HepG2 (cell line): ENCODE measurements at regions not wholly inside any gene's neighbourhood (a gene's known extent, or its start where the extent isn't known, plus 50 kb on each side); places are given as distances from the start of the nearest gene placed in this dataset.

Source experiments
- ATAC-seq: fragments of 200-7000 bp; cut with Tn5 transposase; 3 replicates; pipeline ENCODE4 v1.9.1; 2020; ENCODE audit warnings: mild to moderate bottlenecking, moderate library complexity
- BruUV-seq: library from RNA; stranded (reverse); fragments of 400-500 nt; replicated peaks from 2 replicates; lab custom pipeline; 2021; lab: Mats Ljungman, UMichigan
- CTCF ChIA-PET: fragments of 300-600 bp; formaldehyde crosslinking; extraction: SDS; loops from one replicate; lab custom pipeline; 2021; ENCODE audit warnings: low total read pairs, inconsistent platforms, low intra/inter-chr PET ratio; lab: Yijun Ruan, JAX
- POLR2A ChIA-PET: fragments of 350-600 bp; sonication (Branson Sonifier 250); formaldehyde crosslinking; loops from one replicate; lab custom pipeline; 2020; ENCODE audit warnings: antibody characterized with exemption, inconsistent platforms; lab: Yijun Ruan, JAX
- DNase-seq: peaks from one replicate; pipeline ENCODE4 v3.0.0-alpha.2; 2015; ENCODE audit warnings: low spot score
- FAIRE-seq: peaks from 3 replicates; lab custom pipeline; 2011; peaks lifted over from hg19 to GRCh38; lab: Jason Lieb, UNC
- H2AFZ ChIP-seq: one replicate; pipeline ENCODE4 v1.6.1; 2011; ENCODE audit warnings: low read length, inconsistent platforms
- H3K27ac ChIP-seq: fragments of 300-600 bp; 3 replicates; pipeline ENCODE4 v1.8.0; 2011; ENCODE audit warnings: mixed run types, mild to moderate bottlenecking, mixed read lengths, low read length, inconsistent platforms; ENCODE audit not compliant: insufficient read depth; ENCODE audit errors: extremely low read length
- H3K27me3 ChIP-seq, 2 experiments: fragments of 200-600 bp in 1 of 2; 2 replicates in 1 of 2; 3 replicates in 1 of 2; pipeline versions ENCODE4 v1.6.0 to v1.8.0; 2011; ENCODE audit warnings: low read length in 2 of 2, mild to moderate bottlenecking in 2 of 2, moderate library complexity in 2 of 2, inconsistent platforms in 1 of 2; ENCODE audit not compliant: insufficient read depth in 2 of 2, control insufficient read depth in 1 of 2
- H3K36me3 ChIP-seq, 2 experiments: fragments of 200-600 bp in 1 of 2; replicated peaks in 1 of 2; 2 replicates in 1 of 2; 3 replicates in 1 of 2; pipeline versions ENCODE4 v1.5.1 to v1.8.0; 2011; ENCODE audit warnings: low read length in 2 of 2, inconsistent platforms in 1 of 2; ENCODE audit not compliant: insufficient read depth in 2 of 2, control insufficient read depth in 1 of 2
- H3K4me1 ChIP-seq: 2 replicates; pipeline ENCODE4 v1.5.1; 2012; ENCODE audit warnings: low read length, inconsistent platforms; ENCODE audit not compliant: insufficient read depth
- H3K4me2 ChIP-seq: 2 replicates; pipeline ENCODE4 v1.6.0; 2011; ENCODE audit warnings: low read depth, low read length, inconsistent platforms
- H3K4me3 ChIP-seq, 3 experiments: fragments of 200-600 bp in 1 of 3; sonication (generic), shearing (Covaris generic) in 1 of 3; replicated peaks in 1 of 3; 2 replicates each; pipeline ENCODE4 v1.5.1; 2011 to 2016; ENCODE audit warnings: low read length in 3 of 3, inconsistent platforms in 2 of 3, low read depth in 2 of 3, mild to moderate bottlenecking in 2 of 3, control low read depth in 1 of 3, mixed read lengths in 1 of 3; ENCODE audit not compliant: insufficient read depth in 1 of 3
- H3K79me2 ChIP-seq: one replicate; pipeline ENCODE4 v1.6.1; 2011; ENCODE audit warnings: low read length, inconsistent platforms; ENCODE audit not compliant: insufficient read depth
- H3K9ac ChIP-seq: 2 replicates; pipeline ENCODE4 v1.6.0; 2011; ENCODE audit warnings: mild to moderate bottlenecking, low read depth, low read length, inconsistent platforms; ENCODE audit not compliant: insufficient read depth
- H3K9me3 ChIP-seq: 2 replicates; pipeline ENCODE4 v1.5.1; 2012; ENCODE audit warnings: mild to moderate bottlenecking, low read length
- H4K20me1 ChIP-seq: 2 replicates; pipeline ENCODE4 v1.6.0; 2011; ENCODE audit warnings: inconsistent platforms, mild to moderate bottlenecking, low read length, moderate library complexity; ENCODE audit not compliant: insufficient read depth
- CEBPZ ChIP-seq: IDR thresholded peaks from 2 replicates; pipeline ENCODE4 v1.6.1; 2012; ENCODE audit warnings: low read length, improper control_type of control experiment
- DMTF1 ChIP-seq: sonication (generic); formaldehyde crosslinking; IDR thresholded peaks from 2 replicates; pipeline ENCODE4 v1.4.0; 2020; ENCODE audit warnings: mild to moderate bottlenecking, missing genetic modification reagents
- U2AF1 ChIP-seq: fragments of 200-400 bp; formaldehyde crosslinking; optimal IDR thresholded peaks from 2 replicates; pipeline ENCODE3; 2017; ENCODE audit warnings: mild to moderate bottlenecking, low read depth, low read length
- ZNF552 ChIP-seq: sonication (generic); formaldehyde crosslinking; IDR thresholded peaks from 2 replicates; pipeline ENCODE4 v1.9.0; 2022; ENCODE audit warnings: missing genetic modification reagents, mild to moderate bottlenecking, borderline replicate concordance
- ZNF629 ChIP-seq: sonication (generic); formaldehyde crosslinking; conservative IDR thresholded peaks from 2 replicates; pipeline ENCODE4 v1.5.0; 2020; ENCODE audit warnings: missing genetic modification reagents
- WGBS: methylation state at CpG from one replicate; pipeline ENCODE4 v1.1.6; 2017; ENCODE audit warnings: low lambda C conversion rate; 5-methylcytosine and 5-hydroxymethylcytosine counted together
- in situ Hi-C: cut with HindIII; loops from 2 replicates; pipeline ENCODE4 v1.10.0; 2017; ENCODE audit warnings: low pct_unique_long_range_greater_than_20kb; ENCODE audit not compliant: extremely low pct_ligation_motif_present
- intact Hi-C: fragments of 100-400 bp; cut with micrococcal nuclease; formaldehyde crosslinking; loops from one replicate; pipeline ENCODE4 v1.10.0; 2022; ENCODE audit not compliant: unreplicated experiment

GRCh38 chr17:68768804-68769203 lies 167.6 kb upstream of the FAM20A start:
- no peak overlapping the region for H2AFZ ChIP-seq
- TF ChIP-seq U2AF1 (no peak), ZNF552 (CRISPR knock-in tag) (no peak), CEBPZ (no peak)
- no peak overlapping the region for H3K4me2 ChIP-seq
- H3K4me3 ChIP-seq = no peak overlapping the region
- intact Hi-C loops (no loop called here), in situ Hi-C loops (loop anchor here (10.0 to 25.0 kb wide), 3 partner anchors 314 to 607 kb away; partner anchors contain the start of genes ARSG, SLC16A6 and WIPI1)
- POLR2A ChIA-PET = no interaction called here
- 59% methylated on average over 6 of the region's 6 CpGs for WGBS
- no peak overlapping the region for H3K27ac ChIP-seq
- FAIRE-seq (no peak), DNase-seq (no peak), ATAC-seq (no peak)
- H4K20me1 ChIP-seq = no peaks in the 10 kb centered on the region
- CTCF ChIA-PET = no interaction called here
- H3K4me1 ChIP-seq = peaks cover 10% of the 10 kb centered on the region
- no peaks in the 10 kb centered on the region for H3K79me2 ChIP-seq
- BruUV-seq = no TSS peak
- 0 out of 5 replicates have a peak, but pooled peaks cover 0 to 4% of the 10 kb centered on the region in 2 experiments for H3K27me3 ChIP-seq
- no peak overlapping the region for H3K9ac ChIP-seq
- H3K9me3 ChIP-seq = no peaks in the 10 kb centered on the region
- H3K36me3 ChIP-seq = no peaks in the 10 kb centered on the region

GRCh38 chr17:68766640-68767039 lies 165.5 kb upstream of the FAM20A start:
- Histone ChIP-seq H2AFZ (no peak overlapping the region), H3K4me3 (no peak overlapping the region), H3K4me2 (no peak overlapping the region), H3K9me3 (no peaks in the 10 kb centered on the region), H3K27me3 (0 out of 5 replicates have a peak, but pooled peaks cover 0 to 4% of the 10 kb centered on the region in 2 experiments), H3K27ac (no peak overlapping the region), H3K9ac (no peak overlapping the region), H3K79me2 (no peaks in the 10 kb centered on the region), H4K20me1 (no peaks in the 10 kb centered on the region), H3K4me1 (no peaks in the 10 kb centered on the region; the same call in 1 of the 2 replicates), H3K36me3 (no peaks in the 10 kb centered on the region)
- DNase-seq (no peak), FAIRE-seq (no peak), ATAC-seq (no peak)
- TF ChIP-seq DMTF1 = no peak
- peak; percentile 79 for TF ChIP-seq ZNF629
- 25% methylated on average over 4 of the region's 4 CpGs for WGBS
- POLR2A ChIA-PET = no interaction called here
- no TSS peak for BruUV-seq
- in situ Hi-C loops (loop anchor here (10.0 to 25.0 kb wide), 3 partner anchors 312 to 604 kb away; partner anchors contain the start of genes ARSG, SLC16A6 and WIPI1), intact Hi-C loops (no loop called here)
- CTCF ChIA-PET = no interaction called here
